Motor neuron (in vitro differentiated cells): ENCODE measurements at regions not wholly inside any gene's neighbourhood (a gene's known extent, or its start where the extent isn't known, plus 50 kb on each side); places are given as distances from the start of the nearest gene placed in this dataset.
"Not testable (repeated sequence)": the region's sequence is repeated elsewhere in the genome, so short reads cannot be mapped to it uniquely, and the experiment has no call there.

Experiments
- ATAC-seq, 8 experiments: fragments of 200-7000 bp; cut with Tn5 transposase; replicated peaks in 6 of 8; 2 replicates each; pipeline ENCODE4 v1.8.0; 2021; ENCODE audit warnings: mild to moderate bottlenecking in 8 of 8, moderate library complexity in 8 of 8
- H3K27ac ChIP-seq, 2 donors: fragments of 250-450 bp; sonication (Bioruptor Pico); 2 replicates each; pipeline ENCODE4 v1.9.0; 2021; ENCODE audit warnings: antibody characterized with exemption in 2 of 2, mild to moderate bottlenecking in 2 of 2, moderate library complexity in 1 of 2
- H3K4me1 ChIP-seq, 2 donors: fragments of 250-450 bp; sonication (Bioruptor Pico); replicated peaks in 1 of 2; 2 replicates each; pipeline ENCODE4 v1.6.1; 2021; ENCODE audit warnings: antibody characterized with exemption in 2 of 2, mild to moderate bottlenecking in 2 of 2, moderate library complexity in 1 of 2
- H3K4me3 ChIP-seq, 5 donors: fragments of 250-450 bp; sonication (Bioruptor Pico); 2 replicates each; pipeline ENCODE4 v1.9.0; 2021; ENCODE audit warnings: antibody characterized with exemption in 5 of 5, mild to moderate bottlenecking in 5 of 5, moderate library complexity in 4 of 5
- WGBS, 10 experiments: fragments of 450-650 bp; shearing (Covaris generic); methylation state at CpG; one replicate each; pipeline ENCODE4 v1.0.0; 2022; 5-methylcytosine and 5-hydroxymethylcytosine counted together
- in situ Hi-C, 9 experiments: fragments of 400-800 bp; cut with MboI; loops; one replicate each; pipeline ENCODE4 v1.15.0; 2021; ENCODE audit warnings: low sequenced_read_pairs in 9 of 9, low pct_unique_long_range_greater_than_20kb in 2 of 9; ENCODE audit not compliant: unreplicated experiment in 9 of 9

DNA sequence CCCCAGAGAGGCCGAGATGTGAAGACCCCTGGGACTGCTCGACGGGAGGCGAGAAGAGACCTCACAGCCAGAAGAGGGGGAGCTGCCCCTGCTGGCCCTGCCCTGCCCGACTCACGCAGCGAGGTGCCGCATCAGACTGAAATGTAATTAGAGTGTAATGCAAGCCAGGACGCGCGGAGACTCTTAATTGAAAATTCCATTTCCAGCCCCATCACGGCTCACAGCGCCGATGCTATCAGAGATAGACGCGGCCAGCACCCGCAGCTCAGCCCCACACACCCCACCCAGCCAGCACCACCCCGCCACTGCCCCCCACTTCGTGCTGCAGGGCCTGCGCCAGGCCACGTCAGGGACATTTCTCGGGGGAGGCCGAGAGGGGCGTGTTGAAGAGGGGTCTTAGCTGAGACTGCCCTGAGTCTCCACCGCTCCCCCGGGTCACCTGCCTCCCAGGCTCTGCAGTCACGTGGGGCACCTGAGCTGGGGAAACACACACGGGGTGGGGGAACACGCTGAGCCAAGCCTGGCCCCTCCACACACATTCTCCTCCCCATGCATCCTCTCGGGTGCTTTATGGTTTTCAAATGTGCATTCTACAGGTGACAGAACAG, 78.1 kb downstream of the TEX51 start:
- in situ Hi-C loops: no loop called here
- WGBS, 10 experiments: 60 to 79% methylated on average over 1 to 8 of the region's 30 CpGs; no CpG with 5 or more reads in 8 of the 10 experiments
- ATAC-seq: no peak
- Histone ChIP-seq H3K27ac (no peak overlapping the region), H3K4me3 (no peak overlapping the region), H3K4me1 (peaks cover 0 to under 1% of the 10 kb centered on the region in 2 donors)

DNA sequence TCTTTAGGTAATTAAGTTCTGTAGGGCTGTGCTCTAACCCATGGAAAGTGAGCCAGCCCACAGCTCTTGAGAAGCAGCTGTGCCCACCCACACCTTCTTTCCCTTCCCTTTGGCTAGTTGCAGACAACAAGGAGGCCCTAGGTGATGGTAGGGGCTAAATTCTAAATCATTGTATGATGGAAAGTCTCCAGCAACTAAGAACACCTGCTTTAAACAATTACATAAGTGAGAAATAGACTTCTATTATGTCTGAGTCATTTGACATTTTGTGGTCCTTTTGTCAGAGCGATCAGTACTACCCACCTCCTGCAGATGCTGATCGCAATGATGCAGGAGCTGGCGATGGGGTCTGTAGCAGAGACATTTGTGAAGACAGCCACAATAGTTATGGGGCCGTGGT, 79.6 kb downstream of the TEX51 start:
- 13 to 100% (median 83%) methylated on average over 1 to 4 of the region's 4 CpGs; no CpG with 5 or more reads in 3 of the 10 experiments for WGBS, 10 experiments
- no peak for ATAC-seq
- Histone ChIP-seq H3K27ac (no peak overlapping the region), H3K4me3 (no peak overlapping the region), H3K4me1 (no peaks in the 10 kb centered on the region)
- in situ Hi-C loops: no loop called here

DNA sequence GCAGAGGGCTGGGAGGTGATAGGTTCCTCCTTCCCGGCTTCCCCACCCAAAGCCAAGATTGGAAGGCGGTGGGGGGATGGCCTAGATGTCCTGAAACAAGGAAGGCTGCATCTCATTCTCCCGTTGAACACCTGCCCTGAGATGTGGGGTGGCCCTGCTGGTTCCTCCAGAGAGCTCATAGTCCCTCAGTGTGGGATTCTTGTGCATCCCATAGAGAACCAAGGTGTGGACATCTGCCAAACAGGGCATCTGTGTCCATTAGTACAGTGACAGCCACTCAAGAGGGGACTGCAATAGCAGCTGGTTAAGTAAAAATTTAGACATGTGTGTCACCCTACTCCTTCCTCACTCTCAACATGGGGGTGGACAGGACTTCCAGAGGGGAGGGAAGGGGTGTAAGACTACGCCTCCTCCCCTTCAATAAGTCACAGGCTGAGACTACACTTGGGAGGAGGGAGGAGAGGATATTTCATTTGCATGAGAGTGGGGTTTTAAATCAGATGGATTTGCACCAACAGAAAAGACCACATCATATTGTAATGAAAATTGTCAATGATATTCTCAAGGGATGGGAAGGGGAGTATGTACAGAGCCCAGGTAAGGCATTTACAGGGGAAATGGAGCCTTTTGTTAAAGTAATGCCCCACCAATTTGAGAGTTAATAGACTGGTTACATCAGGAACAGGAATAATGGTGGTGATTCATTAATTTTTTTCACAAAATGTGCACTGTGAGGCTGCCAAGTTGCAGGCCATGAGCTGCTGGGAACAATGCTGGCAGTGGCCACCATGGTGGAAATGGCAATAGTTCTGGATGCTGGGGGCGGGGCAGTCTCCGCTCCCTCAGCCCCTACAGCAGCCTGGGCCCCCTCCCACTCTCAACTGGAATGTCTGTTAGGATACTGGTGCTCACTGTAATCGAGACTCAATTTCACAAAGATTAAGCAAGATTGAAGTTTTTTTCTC, 80.6 kb downstream of the TEX51 start:
- ATAC-seq: peak in 3 of 8 experiments; percentile 63 to 72 (median 72)
- H3K4me3 ChIP-seq: no peak overlapping the region
- no peaks in the 10 kb centered on the region for H3K4me1 ChIP-seq
- in situ Hi-C loops: no loop called here
- 17 to 100% (median 60%) methylated on average over 1 to 4 of the region's 7 CpGs; no CpG with 5 or more reads in 6 of the 10 experiments for WGBS, 10 experiments
- no peak overlapping the region for H3K27ac ChIP-seq

DNA sequence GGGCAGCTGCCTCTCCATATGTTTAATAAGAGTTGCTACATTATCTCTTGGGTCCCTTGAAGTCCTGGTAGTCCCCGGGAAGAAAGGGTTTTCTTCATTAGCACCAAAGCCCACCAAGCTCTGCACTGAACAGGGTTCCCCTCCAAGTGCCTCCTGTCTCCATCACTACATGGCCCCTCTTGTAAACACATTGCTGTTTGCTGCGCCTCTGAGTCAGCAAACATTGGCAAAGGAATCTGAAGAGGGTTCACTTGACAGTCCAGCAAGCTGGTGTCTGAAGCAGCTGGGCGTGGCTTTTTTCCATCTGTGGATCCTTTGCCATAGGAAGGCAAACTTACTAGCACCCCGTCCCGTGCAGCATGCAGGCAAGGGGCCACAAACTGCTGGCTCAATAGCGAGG, 82.8 kb downstream of the TEX51 start:
- 11 to 100% (median 69%) methylated on average over 1 to 6 of the region's 6 CpGs; no CpG with 5 or more reads in 2 of the 10 experiments for WGBS, 10 experiments
- no peak overlapping the region for H3K4me3 ChIP-seq
- no peak overlapping the region for H3K27ac ChIP-seq
- H3K4me1 ChIP-seq: no peaks in the 10 kb centered on the region
- in situ Hi-C loops: no loop called here
- ATAC-seq: peak in 3 of 8 experiments; percentile 31 to 59 (median 40)

DNA sequence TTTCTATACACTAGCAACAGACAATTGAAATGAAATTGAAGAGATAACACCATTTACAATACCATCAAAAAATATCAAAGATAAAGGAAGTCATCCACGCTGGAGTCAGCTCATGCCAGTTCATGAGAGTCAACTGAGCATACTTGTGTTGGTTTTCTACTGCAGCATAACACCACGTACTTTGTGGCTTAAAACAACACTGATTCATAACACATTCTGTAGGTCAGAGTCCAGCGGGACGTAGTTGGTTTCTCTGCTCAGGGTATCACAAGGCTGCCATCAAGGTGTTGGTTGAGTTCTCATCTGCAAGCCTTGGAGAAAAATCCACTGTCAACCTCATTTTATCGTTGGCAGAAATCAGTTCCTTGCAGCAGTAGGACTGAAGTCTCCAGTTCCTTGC, 84.2 kb downstream of the TEX51 start:
- Histone ChIP-seq H3K4me1 (no peaks in the 10 kb centered on the region), H3K4me3 (no peak overlapping the region), H3K27ac (no peak overlapping the region)
- in situ Hi-C loops: no loop called here
- ATAC-seq: no peak
- WGBS, 10 experiments: 16 to 100% (median 84%) methylated on average over 1 to 5 of the region's 5 CpGs

DNA sequence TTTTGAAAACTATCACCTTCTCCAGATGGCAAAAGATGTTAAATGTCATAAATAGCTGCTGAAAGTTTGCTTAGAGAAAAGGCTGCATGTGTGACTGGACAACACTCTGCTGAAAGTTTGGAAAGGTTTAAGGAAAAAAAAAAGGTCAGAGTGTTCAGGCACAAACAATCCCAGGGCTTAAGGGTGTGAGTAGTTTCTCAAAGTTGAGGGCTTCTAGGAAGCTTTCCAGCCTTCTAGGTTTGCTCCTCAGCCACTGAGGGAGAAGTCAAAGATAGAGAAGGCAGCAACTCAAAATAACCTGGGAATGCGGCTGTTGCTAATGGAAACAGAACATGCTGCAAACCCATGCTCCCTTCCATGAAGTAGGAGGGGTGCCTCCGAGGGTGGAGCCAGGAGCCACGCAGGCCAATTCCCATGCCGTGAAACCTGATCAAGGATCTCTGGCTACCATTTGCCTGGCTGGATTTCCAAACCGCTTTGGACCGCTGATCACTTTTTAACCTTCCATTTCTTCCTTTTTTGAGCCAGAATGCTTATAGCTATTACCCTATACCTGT, 88.0 kb downstream of the TEX51 start:
- no peak overlapping the region for H3K27ac ChIP-seq
- WGBS, 10 experiments: 50 to 83% (median 75%) methylated on average over 1 to 6 of the region's 6 CpGs; no CpG with 5 or more reads in 3 of the 10 experiments
- no peak overlapping the region for H3K4me3 ChIP-seq
- in situ Hi-C loops: no loop called here
- ATAC-seq: peak in 2 of 8 experiments; percentile 31 to 35
- H3K4me1 ChIP-seq: no peaks in the 10 kb centered on the region

DNA sequence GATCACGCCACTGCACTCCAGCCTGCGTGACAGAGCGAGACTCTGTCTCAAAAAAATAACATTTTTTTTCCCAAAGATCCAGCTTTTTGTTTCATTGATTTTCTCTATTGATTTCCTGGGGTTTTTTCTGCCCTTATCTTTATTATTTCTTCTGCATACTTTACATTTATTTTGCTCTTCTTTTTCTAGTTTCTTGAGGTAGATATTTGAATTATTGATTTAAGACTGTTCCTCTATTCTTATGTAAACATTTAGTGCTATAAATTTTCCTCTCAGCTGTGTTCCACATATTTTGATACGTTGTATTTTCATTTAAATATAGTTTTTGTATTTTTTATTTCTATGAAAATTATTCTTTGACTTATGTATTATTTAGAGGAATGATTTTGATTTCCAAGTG, 89.8 kb downstream of the TEX51 start:
- in situ Hi-C loops: no loop called here
- no peaks in the 10 kb centered on the region for H3K4me1 ChIP-seq
- 26 to 100% (median 68%) methylated on average over 2 to 4 of the region's 4 CpGs for whole genome bisulfite sequencing, 10 experiments
- no peak overlapping the region for H3K27ac ChIP-seq
- H3K4me3 ChIP-seq: no peak overlapping the region
- no peak for ATAC-seq

DNA sequence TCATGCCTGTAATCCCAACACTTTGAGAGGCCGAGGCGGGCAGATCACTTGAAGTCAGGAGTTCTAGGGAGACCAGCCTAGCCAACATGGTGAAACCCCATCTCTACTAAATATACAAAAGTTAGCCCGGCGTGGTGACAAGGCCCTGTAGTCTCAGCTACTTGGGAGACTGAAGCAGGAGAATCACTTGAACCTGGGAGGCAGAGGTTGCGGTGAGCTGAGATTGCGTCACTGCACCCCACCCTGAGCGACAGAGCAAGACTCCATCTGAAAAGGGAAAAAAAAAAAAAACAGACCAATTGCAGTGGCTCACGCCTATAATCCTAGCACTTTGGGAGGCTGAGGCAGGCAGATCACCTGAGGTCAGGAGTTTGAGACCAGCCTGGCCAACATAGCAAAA, 90.4 kb downstream of the TEX51 start:
- ATAC-seq, H3K27ac ChIP-seq, in situ Hi-C loops, H3K4me3 ChIP-seq, H3K4me1 ChIP-seq: not testable (repeated sequence)
- WGBS, 10 experiments: 71 to 100% (median 93%) methylated on average over 2 to 7 of the region's 8 CpGs; no CpG with 5 or more reads in 2 of the 10 experiments

DNA sequence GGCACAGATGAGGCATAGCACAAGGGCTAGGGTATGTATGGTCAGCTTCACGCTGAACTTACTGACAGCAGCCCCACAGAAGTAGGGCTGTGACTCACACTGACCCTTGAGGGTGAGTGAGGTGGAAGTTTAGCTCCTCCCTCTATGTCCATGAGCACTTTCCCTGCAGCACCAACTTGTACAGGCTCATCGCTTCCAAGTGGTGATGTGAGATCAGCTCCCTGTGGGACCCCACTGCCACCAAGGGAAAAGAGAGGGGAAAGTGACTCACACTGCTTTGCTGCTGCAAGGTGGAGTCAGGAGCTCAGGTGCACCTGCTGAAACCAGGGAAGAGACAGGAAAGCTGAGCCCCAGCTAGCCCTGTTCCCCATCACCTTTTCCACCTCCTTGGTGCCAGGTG, 91.5 kb downstream of the TEX51 start:
- no peak overlapping the region for H3K27ac ChIP-seq
- H3K4me1 ChIP-seq: no peaks in the 10 kb centered on the region
- in situ Hi-C loops: no loop called here
- ATAC-seq: peak in 1 of 8 experiments; percentile 65
- no peak overlapping the region for H3K4me3 ChIP-seq
- WGBS, 10 experiments: 20 to 92% (median 82%) methylated on average over 1 to 2 of the region's 2 CpGs; no CpG with 5 or more reads in 4 of the 10 experiments

DNA sequence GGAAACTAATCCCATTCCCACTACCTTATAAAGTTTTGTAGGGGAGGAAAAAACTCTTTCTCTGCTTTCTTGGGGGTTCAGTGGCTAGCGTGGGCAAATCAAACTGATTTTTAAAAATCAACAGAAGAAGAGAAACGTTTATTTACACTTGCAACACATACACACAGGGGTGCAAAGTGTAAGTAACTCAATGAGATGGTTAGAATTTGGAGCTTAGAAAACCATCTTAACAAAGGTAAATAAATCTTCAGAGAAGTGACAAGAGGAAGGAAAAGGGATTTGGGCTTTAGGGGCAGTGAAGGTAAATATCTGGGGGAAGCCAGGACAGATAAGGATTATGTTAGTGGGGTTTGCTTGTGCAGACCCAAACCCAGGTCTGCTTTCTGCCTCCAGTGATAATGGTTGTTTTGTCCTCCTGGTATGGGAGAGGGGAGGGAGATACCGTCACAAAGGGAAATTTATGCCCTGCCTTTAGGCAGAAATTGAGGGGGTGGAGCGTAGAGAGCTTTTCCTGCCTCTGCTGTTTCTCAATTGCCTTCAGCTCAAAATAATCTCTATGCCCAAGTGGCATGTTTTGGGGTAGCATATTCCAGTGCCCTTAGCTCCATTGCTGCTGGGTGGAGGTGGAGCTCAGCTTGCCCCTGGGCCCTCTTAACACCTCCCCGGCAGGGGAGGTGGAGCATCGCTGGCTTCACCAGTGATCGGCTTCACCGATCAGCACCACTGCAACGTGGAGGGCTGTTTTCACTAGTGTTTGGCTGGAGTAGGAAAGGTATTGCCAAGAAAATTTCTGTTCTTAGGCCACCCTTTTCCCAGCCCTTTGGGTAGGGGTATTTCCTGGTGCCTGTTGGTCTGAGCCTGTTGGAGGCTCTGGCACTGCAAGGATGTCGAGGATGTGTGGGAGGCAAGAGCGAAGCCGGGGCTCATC, 92.2 kb downstream of the TEX51 start:
- no peak for ATAC-seq
- Histone ChIP-seq H3K27ac (no peak overlapping the region), H3K4me3 (no peak overlapping the region), H3K4me1 (no peaks in the 10 kb centered on the region)
- WGBS, 10 experiments: 28 to 100% (median 58%) methylated on average over 1 to 7 of the region's 12 CpGs
- in situ Hi-C loops: no loop called here

DNA sequence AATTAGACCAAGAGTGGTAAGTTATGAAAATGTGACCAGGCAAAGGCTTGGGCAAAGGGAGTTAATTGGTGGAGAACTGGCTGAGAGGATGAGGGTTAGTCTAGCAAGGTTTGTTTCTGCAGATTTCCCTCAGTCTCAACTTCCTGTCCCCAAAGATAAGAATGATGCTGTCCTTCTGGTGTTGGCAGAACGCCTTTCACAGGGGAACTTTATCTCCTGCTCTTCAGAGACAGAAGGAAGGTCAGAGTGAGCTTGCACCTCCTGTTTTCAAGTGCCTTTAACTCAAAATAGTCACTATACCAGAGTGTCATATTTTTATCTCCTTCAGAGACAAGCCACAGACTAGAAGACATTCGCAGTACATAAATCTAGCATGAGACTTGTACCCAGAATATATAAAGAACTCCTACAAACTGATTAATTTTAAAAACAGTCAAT, 95.7 kb downstream of the TEX51 start:
- no peaks in the 10 kb centered on the region for H3K4me1 ChIP-seq
- in situ Hi-C loops: no loop called here
- ATAC-seq: no peak
- H3K4me3 ChIP-seq: no peak overlapping the region
- H3K27ac ChIP-seq: no peak overlapping the region
- WGBS, 10 experiments: 80 to 100% (median 89%) methylated on average over 1 to 2 of the region's 2 CpGs; no CpG with 5 or more reads in 3 of the 10 experiments

DNA sequence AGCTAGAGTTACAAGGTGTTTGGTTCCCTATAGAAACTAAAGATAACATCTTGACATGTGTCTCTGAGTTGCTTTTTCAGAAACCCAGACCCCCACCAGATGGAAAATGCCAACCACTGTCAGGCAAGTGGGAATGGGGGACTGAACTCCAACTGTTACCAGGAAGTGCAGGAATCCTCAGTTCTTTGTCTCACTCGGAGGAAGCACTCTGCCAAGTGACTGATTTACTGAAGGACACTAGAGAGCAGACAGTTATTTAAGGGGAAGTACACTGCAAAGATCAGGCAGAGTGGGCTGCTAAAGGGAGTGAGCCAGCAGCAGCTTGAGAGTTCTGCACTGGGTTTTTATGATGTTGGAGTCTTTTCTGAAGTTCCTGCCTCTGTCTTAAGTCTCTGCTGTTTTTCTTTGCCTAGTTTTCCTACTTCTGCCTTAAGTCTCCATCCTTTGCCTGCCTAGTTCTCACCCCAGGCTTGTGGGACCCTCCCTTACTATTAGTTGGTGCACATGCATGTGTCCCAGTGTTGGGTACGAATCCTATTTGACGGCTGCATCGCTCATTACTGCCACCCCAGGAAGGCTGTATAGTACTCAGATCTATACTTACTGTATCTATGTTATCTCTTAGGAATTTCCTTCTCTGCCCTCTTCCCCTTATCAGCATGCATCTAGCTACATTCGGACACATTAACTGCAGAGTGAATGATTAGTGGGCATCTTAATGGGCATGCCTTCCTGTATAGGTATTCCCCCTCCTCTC, 97.1 kb downstream of the TEX51 start:
- Histone ChIP-seq H3K27ac (no peak overlapping the region), H3K4me1 (no peaks in the 10 kb centered on the region), H3K4me3 (no peak overlapping the region)
- in situ Hi-C loops: no loop called here
- ATAC-seq: peak in 1 of 8 experiments; percentile 22
- 0 to 100% (median 63%) methylated on average over 1 to 5 of the region's 5 CpGs for WGBS, 10 experiments
